Stomach (tissue), 8 donors: ENCODE measurements at regions not wholly inside any gene's neighbourhood (a gene's known extent, or its start where the extent isn't known, plus 50 kb on each side); places are given as distances from the start of the nearest gene placed in this dataset.

Experiments used
- DNase-seq, 2 donors: peaks; one replicate each; pipeline versions ENCODE4 v3.0.0 to v3.0.0-alpha.2; 2013 to 2019
- H3K27ac ChIP-seq, 5 donors: fragments of 200-600 bp in 4 of 5; sonication (generic) in 4 of 5; one replicate each; pipeline ENCODE4 v1.5.1; 2013 to 2019; ENCODE audit warnings: mild to moderate bottlenecking in 1 of 5, moderate library complexity in 1 of 5
- H3K27me3 ChIP-seq, 3 donors: fragments of 200-600 bp; sonication (generic); one replicate each; pipeline ENCODE4 v1.5.1; 2017 to 2019; ENCODE audit warnings: mixed run types in 1 of 3
- H3K36me3 ChIP-seq, 4 donors: fragments of 200-600 bp; sonication (generic); 1 replicate in 3 of 4; 2 replicates in 1 of 4; pipeline ENCODE4 v1.5.1; 2016 to 2019
- H3K4me1 ChIP-seq, 4 donors: fragments of 200-600 bp; sonication (generic); one replicate each; pipeline ENCODE4 v1.5.1; 2016 to 2019
- H3K4me3 ChIP-seq, 4 donors: fragments of 200-600 bp; sonication (generic) in 3 of 4; one replicate each; pipeline ENCODE4 v1.5.1; 2016 to 2019; ENCODE audit warnings: mild to moderate bottlenecking in 1 of 4
- H3K9me3 ChIP-seq, 4 donors: fragments of 200-600 bp; sonication (generic); one replicate each; pipeline ENCODE4 v1.5.1; 2016 to 2019
- CTCF ChIP-seq, 7 experiments: fragments of 450-650 bp in 4 of 7; fragments of 200-600 bp in 3 of 7; sonication (generic) in 3 of 7; IDR thresholded peaks; one replicate each; pipeline ENCODE4 v1.5.1; 2016 to 2019; ENCODE audit warnings: antibody characterized with exemption in 7 of 7, control low read depth in 2 of 7, mild to moderate bottlenecking in 1 of 7
- EP300 ChIP-seq: sonication (generic); formaldehyde crosslinking; IDR thresholded peaks from one replicate; pipeline ENCODE4 v1.6.1; 2017; ENCODE audit warnings: antibody characterized with exemption
- POLR2A ChIP-seq, 4 donors: fragments of 450-650 bp; IDR thresholded peaks; one replicate each; pipeline ENCODE4 v1.6.1; 2016; ENCODE audit warnings: antibody characterized with exemption in 4 of 4, control low read depth in 2 of 4, mild to moderate bottlenecking in 1 of 4, moderate library complexity in 1 of 4
- POLR2AphosphoS5 ChIP-seq, 3 donors: sonication (generic); formaldehyde crosslinking; IDR thresholded peaks; one replicate each; pipeline ENCODE4 v1.6.1; 2016; ENCODE audit warnings: antibody characterized with exemption in 3 of 3
- WGBS, 5 donors: extraction: QIAGEN DNeasy Blood & Tissue Kit in 3 of 5; methylation state at CpG; one replicate each; pipeline versions ENCODE4 v1.1.5 to v1.1.7; 2013 to 2018; 5-methylcytosine and 5-hydroxymethylcytosine counted together
- intact Hi-C: fragments of 100-400 bp; cut with DNase I; formaldehyde crosslinking; loops from one replicate; pipeline ENCODE4 v1.15.1; 2023; ENCODE audit warnings: low total_unique reads
- donor health status: healthy with polysubstance abuse.
- donor health status: Bipolar disorder and iron deficiency.
- donor health status: healthy.

- intact Hi-C loops = no loop called here
- WGBS, 5 donors = 58 to 77% (median 72%) methylated on average over 3 of the region's 3 CpGs
- TF ChIP-seq POLR2AphosphoS5 (IDR thresholded peaks at IDR 0.05) = no peak
- TF ChIP-seq POLR2A (IDR thresholded peaks at IDR 0.05) = no peak
- no peak for TF ChIP-seq CTCF (IDR thresholded peaks at IDR 0.05)
- no peak for TF ChIP-seq EP300
- Histone ChIP-seq H3K36me3 (no peaks in the 10 kb centered on the region), H3K4me3 (no peak overlapping the region), H3K9me3 (no peaks in the 10 kb centered on the region), H3K27me3 (no peaks in the 10 kb centered on the region), H3K27ac (no peak overlapping the region), H3K4me1 (no peaks in the 10 kb centered on the region)
- no peak for DNase-seq
Measured at GRCh38 chr4:14562901-14563300, 439.4 kb upstream of the CPEB2 start.

GRCh38 chr4:14564281-14564680, 438.0 kb upstream of the CPEB2 start:
- Histone ChIP-seq H3K4me1 (no peaks in the 10 kb centered on the region), H3K27me3 (no peaks in the 10 kb centered on the region), H3K4me3 (no peak overlapping the region), H3K36me3 (no peaks in the 10 kb centered on the region), H3K27ac (no peak overlapping the region), H3K9me3 (no peaks in the 10 kb centered on the region)
- intact Hi-C loops = no loop called here
- DNase-seq = no peak
- WGBS, 5 donors = 77 to 85% (median 80%) methylated on average over 4 of the region's 4 CpGs
- TF ChIP-seq POLR2AphosphoS5 (IDR thresholded peaks at IDR 0.05) (no peak), POLR2A (IDR thresholded peaks at IDR 0.05) (no peak), EP300 (no peak), CTCF (IDR thresholded peaks at IDR 0.05) (no peak)

GRCh38 chr4:14566518-14566917, 435.8 kb upstream of the CPEB2 start:
- H3K4me1 ChIP-seq = no peaks in the 10 kb centered on the region
- H3K27ac ChIP-seq = no peak overlapping the region

GRCh38 chr4:14568351-14568750, 433.9 kb upstream of the CPEB2 start:
- H3K4me3 ChIP-seq = no peak overlapping the region
- 38 to 69% (median 57%) methylated on average over 2 of the region's 2 CpGs for WGBS, 5 donors
- no peaks in the 10 kb centered on the region for H3K4me1 ChIP-seq
- no peaks in the 10 kb centered on the region for H3K36me3 ChIP-seq
- TF ChIP-seq POLR2A (IDR thresholded peaks at IDR 0.05) (no peak), CTCF (IDR thresholded peaks at IDR 0.05) (no peak), EP300 (no peak), POLR2AphosphoS5 (IDR thresholded peaks at IDR 0.05) (no peak)
- no peaks in the 10 kb centered on the region for H3K9me3 ChIP-seq
- no peaks in the 10 kb centered on the region for H3K27me3 ChIP-seq
- DNase-seq = no peak
- no peak overlapping the region for H3K27ac ChIP-seq
- intact Hi-C loops = no loop called here

More at GRCh38 chr4:14566518-14566917, 435.8 kb upstream of the CPEB2 start:
- intact Hi-C loops = no loop called here
- no peak overlapping the region for H3K4me3 ChIP-seq
- no peak for DNase-seq
- H3K9me3 ChIP-seq = no peaks in the 10 kb centered on the region
- TF ChIP-seq CTCF (IDR thresholded peaks at IDR 0.05) (no peak), POLR2A (IDR thresholded peaks at IDR 0.05) (no peak), EP300 (no peak), POLR2AphosphoS5 (IDR thresholded peaks at IDR 0.05) (no peak)
- H3K27me3 ChIP-seq = no peaks in the 10 kb centered on the region
- H3K36me3 ChIP-seq = no peaks in the 10 kb centered on the region
